ENCODE measurements at regions not wholly inside any gene's neighbourhood (a gene's known extent, or its start where the extent isn't known, plus 50 kb on each side); places are given as distances from the start of the nearest gene placed in this dataset.

- Histone ChIP-seq H3K18ac (ENCODE audit: low read length) (no peak overlapping the region), H2BK12ac (ENCODE audit: low read length) (no peak overlapping the region), H2AK5ac (ENCODE audit: low read depth, low read length) (no peak overlapping the region), H3K4ac (ENCODE audit: low read length) (no peak overlapping the region), H2AFZ (ENCODE audit: low read length) (no peak overlapping the region), H3K4me2 (ENCODE audit: insufficient read depth, low read length, poor library complexity, severe bottlenecking) (no peak overlapping the region), H3K79me1 (ENCODE audit: low read depth, low read length) (no peaks in the 10 kb centered on the region), H3K9ac (ENCODE audit: low read depth, low read length, poor library complexity) (no peak overlapping the region), H2BK5ac (ENCODE audit: low read length) (no peak overlapping the region), H2BK15ac (ENCODE audit: low read length) (no peak overlapping the region), H3K14ac (ENCODE audit: low read length) (no peak overlapping the region), H4K91ac (ENCODE audit: low read depth, low read length, poor library complexity) (no peak overlapping the region), H3K9me3 (replicated peaks in 1 of 2; ENCODE audit: control insufficient read depth in 2 of 2, insufficient read depth in 1 of 2, low read depth in 1 of 2, low read length in 2 of 2) (no peaks in the 10 kb centered on the region), H3K27me3 (ENCODE audit: control insufficient read depth in 3 of 3, insufficient read depth in 3 of 3, low read depth in 1 of 3, low read length in 3 of 3) (no peaks in the 10 kb centered on the region), H3K27ac (replicated peaks; ENCODE audit: low read length) (no peak overlapping the region), H4K8ac (ENCODE audit: low read depth, low read length) (no peak overlapping the region), H2BK120ac (ENCODE audit: low read depth, low read length) (no peak overlapping the region), H3K4me1 (ENCODE audit: control insufficient read depth in 2 of 2, insufficient read depth in 1 of 2, low read depth in 1 of 2, low read length in 2 of 2) (peaks cover 0 to 12% of the 10 kb centered on the region in 2 donors), H3K4me3 (ENCODE audit: low read length in 2 of 2) (no peak overlapping the region), H3K23ac (ENCODE audit: low read depth, low read length, poor library complexity) (no peak overlapping the region), H3K36me3 (replicated peaks in 1 of 2; ENCODE audit: control insufficient read depth in 2 of 2, insufficient read depth in 2 of 2, low read length in 2 of 2) (no peaks in the 10 kb centered on the region)
- no peak for DNase-seq (ENCODE audit: low spot score)
- WGBS, 2 donors (ENCODE audit: extremely low coverage in 2 of 2, insufficient read length in 2 of 2, insufficient replicate concordance in 1 of 2) = no CpG with 5 or more reads among the region's 2 CpGs
Observed at GRCh38 chr10:31102421-31102820, 70.8 kb upstream of the ZNF438 start.

- Histone ChIP-seq H3K27me3 (ENCODE audit: control insufficient read depth in 3 of 3, insufficient read depth in 3 of 3, low read depth in 1 of 3, low read length in 3 of 3) (no peaks in the 10 kb centered on the region), H3K18ac (ENCODE audit: low read length) (no peak overlapping the region), H2BK120ac (ENCODE audit: low read depth, low read length) (no peak overlapping the region), H3K27ac (replicated peaks; ENCODE audit: low read length) (no peak overlapping the region), H3K9ac (ENCODE audit: low read depth, low read length, poor library complexity) (no peak overlapping the region), H3K4me2 (ENCODE audit: insufficient read depth, low read length, poor library complexity, severe bottlenecking) (no peak overlapping the region), H4K8ac (ENCODE audit: low read depth, low read length) (no peak overlapping the region), H2BK5ac (ENCODE audit: low read length) (no peak overlapping the region), H4K91ac (ENCODE audit: low read depth, low read length, poor library complexity) (no peak overlapping the region), H3K23ac (ENCODE audit: low read depth, low read length, poor library complexity) (no peak overlapping the region), H3K36me3 (replicated peaks in 1 of 2; ENCODE audit: control insufficient read depth in 2 of 2, insufficient read depth in 2 of 2, low read length in 2 of 2) (no peaks in the 10 kb centered on the region), H3K4me1 (ENCODE audit: control insufficient read depth in 2 of 2, insufficient read depth in 1 of 2, low read depth in 1 of 2, low read length in 2 of 2) (peaks cover 0 to 10% of the 10 kb centered on the region in 2 donors), H3K9me3 (replicated peaks in 1 of 2; ENCODE audit: control insufficient read depth in 2 of 2, insufficient read depth in 1 of 2, low read depth in 1 of 2, low read length in 2 of 2) (no peaks in the 10 kb centered on the region), H2BK15ac (ENCODE audit: low read length) (no peak overlapping the region), H2AFZ (ENCODE audit: low read length) (peak overlapping the region; percentile 52), H2AK5ac (ENCODE audit: low read depth, low read length) (no peak overlapping the region), H3K14ac (ENCODE audit: low read length) (no peak overlapping the region), H2BK12ac (ENCODE audit: low read length) (no peak overlapping the region), H3K4ac (ENCODE audit: low read length) (no peak overlapping the region), H3K79me1 (ENCODE audit: low read depth, low read length) (no peaks in the 10 kb centered on the region), H3K4me3 (ENCODE audit: low read length in 2 of 2) (no peak overlapping the region)
- no peak for DNase-seq (ENCODE audit: low spot score)
- no CpG with 5 or more reads among the region's 3 CpGs for WGBS, 2 donors (ENCODE audit: extremely low coverage in 2 of 2, insufficient read length in 2 of 2, insufficient replicate concordance in 1 of 2)
Observed at GRCh38 chr10:31103112-31103511, 71.4 kb upstream of the ZNF438 start.

- no peaks in the 10 kb centered on the region for H3K36me3 ChIP-seq (replicated peaks in 1 of 2; ENCODE audit: control insufficient read depth in 2 of 2, insufficient read depth in 2 of 2, low read length in 2 of 2)
- no peak overlapping the region for H2AFZ ChIP-seq (ENCODE audit: low read length)
- no peak overlapping the region for H3K4me3 ChIP-seq (ENCODE audit: low read length in 2 of 2)
- peaks cover 0 to 7% of the 10 kb centered on the region in 2 donors for H3K9me3 ChIP-seq (replicated peaks in 1 of 2; ENCODE audit: control insufficient read depth in 2 of 2, insufficient read depth in 1 of 2, low read depth in 1 of 2, low read length in 2 of 2)
- H3K4ac ChIP-seq (ENCODE audit: low read length) = no peak overlapping the region
- H2BK12ac ChIP-seq (ENCODE audit: low read length) = no peak overlapping the region
- H3K79me1 ChIP-seq (ENCODE audit: low read depth, low read length) = no peaks in the 10 kb centered on the region
- no peak overlapping the region for H3K9ac ChIP-seq (ENCODE audit: low read depth, low read length, poor library complexity)
- no peak overlapping the region for H4K8ac ChIP-seq (ENCODE audit: low read depth, low read length)
- no peak overlapping the region for H2AK5ac ChIP-seq (ENCODE audit: low read depth, low read length)
- H3K23ac ChIP-seq (ENCODE audit: low read depth, low read length, poor library complexity) = no peak overlapping the region
- no peak overlapping the region for H2BK15ac ChIP-seq (ENCODE audit: low read length)
- H3K27me3 ChIP-seq (ENCODE audit: control insufficient read depth in 3 of 3, insufficient read depth in 3 of 3, low read depth in 1 of 3, low read length in 3 of 3) = no peaks in the 10 kb centered on the region
- no peak overlapping the region for H3K4me2 ChIP-seq (ENCODE audit: insufficient read depth, low read length, poor library complexity, severe bottlenecking)
- H3K4me1 ChIP-seq (ENCODE audit: control insufficient read depth in 2 of 2, insufficient read depth in 1 of 2, low read depth in 1 of 2, low read length in 2 of 2) = no peaks in the 10 kb centered on the region
- no peak overlapping the region for H3K18ac ChIP-seq (ENCODE audit: low read length)
- H3K14ac ChIP-seq (ENCODE audit: low read length) = no peak overlapping the region
- no peak overlapping the region for H3K27ac ChIP-seq (replicated peaks; ENCODE audit: low read length)
- H4K91ac ChIP-seq (ENCODE audit: low read depth, low read length, poor library complexity) = no peak overlapping the region
- DNase-seq (ENCODE audit: low spot score) = no peak
- H2BK120ac ChIP-seq (ENCODE audit: low read depth, low read length) = no peak overlapping the region
- no CpG with 5 or more reads among the region's 3 CpGs for WGBS, 2 donors (ENCODE audit: extremely low coverage in 2 of 2, insufficient read length in 2 of 2, insufficient replicate concordance in 1 of 2)
- no peak overlapping the region for H2BK5ac ChIP-seq (ENCODE audit: low read length)
Observed at GRCh38 chr10:31112961-31113360, 81.3 kb upstream of the ZNF438 start.

GRCh38 chr10:31116226-31116625 is 84.6 kb upstream of the ZNF438 start:
- no CpG with 5 or more reads among the region's 6 CpGs for WGBS, 2 donors (ENCODE audit: extremely low coverage in 2 of 2, insufficient read length in 2 of 2, insufficient replicate concordance in 1 of 2)
- Histone ChIP-seq H4K91ac (ENCODE audit: low read depth, low read length, poor library complexity) (no peak overlapping the region), H3K4me1 (ENCODE audit: control insufficient read depth in 2 of 2, insufficient read depth in 1 of 2, low read depth in 1 of 2, low read length in 2 of 2) (peaks cover 0 to 2% of the 10 kb centered on the region in 2 donors), H3K9me3 (replicated peaks in 1 of 2; ENCODE audit: control insufficient read depth in 2 of 2, insufficient read depth in 1 of 2, low read depth in 1 of 2, low read length in 2 of 2) (peaks cover 0 to 7% of the 10 kb centered on the region in 2 donors), H3K79me1 (ENCODE audit: low read depth, low read length) (no peaks in the 10 kb centered on the region), H3K36me3 (replicated peaks in 1 of 2; ENCODE audit: control insufficient read depth in 2 of 2, insufficient read depth in 2 of 2, low read length in 2 of 2) (no peaks in the 10 kb centered on the region), H3K18ac (ENCODE audit: low read length) (peak overlapping the region; percentile 56), H2BK12ac (ENCODE audit: low read length) (no peak overlapping the region), H4K8ac (ENCODE audit: low read depth, low read length) (no peak overlapping the region), H2BK120ac (ENCODE audit: low read depth, low read length) (no peak overlapping the region), H2BK5ac (ENCODE audit: low read length) (no peak overlapping the region), H3K27me3 (ENCODE audit: control insufficient read depth in 3 of 3, insufficient read depth in 3 of 3, low read depth in 1 of 3, low read length in 3 of 3) (no peaks in the 10 kb centered on the region), H3K23ac (ENCODE audit: low read depth, low read length, poor library complexity) (no peak overlapping the region), H2AK5ac (ENCODE audit: low read depth, low read length) (no peak overlapping the region), H3K4me3 (ENCODE audit: low read length in 2 of 2) (no peak overlapping the region), H3K9ac (ENCODE audit: low read depth, low read length, poor library complexity) (no peak overlapping the region), H2AFZ (ENCODE audit: low read length) (no peak overlapping the region), H2BK15ac (ENCODE audit: low read length) (no peak overlapping the region), H3K4me2 (ENCODE audit: insufficient read depth, low read length, poor library complexity, severe bottlenecking) (no peak overlapping the region), H3K14ac (ENCODE audit: low read length) (peak overlapping the region; percentile 26), H3K27ac (replicated peaks; ENCODE audit: low read length) (no peak overlapping the region), H3K4ac (ENCODE audit: low read length) (no peak overlapping the region)
- DNase-seq (ENCODE audit: low spot score) = no peak
